CD4-positive, CD25-positive, alpha-beta regulatory T cell (primary cell): ENCODE measurements at regions not wholly inside any gene's neighbourhood (a gene's known extent, or its start where the extent isn't known, plus 50 kb on each side); places are given as distances from the start of the nearest gene placed in this dataset.

Experiments
- ATAC-seq, 2 donors: fragments of 150-1000 bp; cut with Tn5 transposase; one replicate each; pipeline ENCODE4 v1.10.0; 2021; ENCODE audit warnings: low read depth in 2 of 2, moderate number of reproducible peaks in 2 of 2, moderate library complexity in 1 of 2
- DNase-seq, 3 donors: peaks; one replicate each; pipeline versions ENCODE4 v3.0.0 to v3.0.0-alpha.2; 2012 to 2022; ENCODE audit warnings: mixed read lengths in 1 of 3
- H3K27ac ChIP-seq: one replicate; pipeline ENCODE4 v1.7.0; 2013; ENCODE audit warnings: mild to moderate bottlenecking, low read length; ENCODE audit not compliant: insufficient read depth, poor library complexity, severe bottlenecking
- H3K27me3 ChIP-seq: one replicate; pipeline ENCODE4 v1.7.0; 2013; ENCODE audit warnings: low read length; ENCODE audit not compliant: control insufficient read depth, insufficient read depth
- H3K36me3 ChIP-seq: one replicate; pipeline ENCODE4 v1.7.0; 2013; ENCODE audit warnings: mild to moderate bottlenecking, low read length, moderate library complexity; ENCODE audit not compliant: control insufficient read depth, insufficient read depth
- H3K4me1 ChIP-seq: 2 replicates; pipeline ENCODE4 v1.7.0; 2013; ENCODE audit warnings: mild to moderate bottlenecking, low read length; ENCODE audit not compliant: insufficient read depth, control insufficient read depth, poor library complexity, severe bottlenecking
- H3K4me3 ChIP-seq: one replicate; pipeline ENCODE4 v1.7.0; 2013; ENCODE audit warnings: low read depth, mild to moderate bottlenecking, low read length, moderate library complexity
- H3K9me3 ChIP-seq, 2 experiments: 1 replicate in 1 of 2; 2 replicates in 1 of 2; pipeline ENCODE4 v1.7.0; 2013; ENCODE audit warnings: low read length in 2 of 2, mild to moderate bottlenecking in 1 of 2, moderate library complexity in 1 of 2; ENCODE audit not compliant: control insufficient read depth in 2 of 2
- H3K27ac Mint-ChIP-seq, 3 donors: one replicate each; pipeline ENCODE4 v1.8.0; 2020 to 2022; ENCODE audit warnings: mild to moderate bottlenecking in 3 of 3, mixed read lengths in 3 of 3, moderate library complexity in 2 of 3
- H3K27me3 Mint-ChIP-seq: one replicate; pipeline ENCODE4 v1.8.0; 2022; ENCODE audit warnings: mild to moderate bottlenecking, mixed read lengths
- H3K36me3 Mint-ChIP-seq: one replicate; pipeline ENCODE4 v1.8.0; 2020; ENCODE audit warnings: mixed read lengths
- H3K4me1 Mint-ChIP-seq, 4 donors: one replicate each; pipeline ENCODE4 v1.8.0; 2020 to 2022; ENCODE audit warnings: mixed read lengths in 4 of 4, mild to moderate bottlenecking in 1 of 4
- H3K4me3 Mint-ChIP-seq, 4 donors: one replicate each; pipeline ENCODE4 v1.8.0; 2020 to 2022; ENCODE audit warnings: mild to moderate bottlenecking in 4 of 4, mixed read lengths in 4 of 4, moderate library complexity in 3 of 4
- H3K9me3 Mint-ChIP-seq, 7 donors: one replicate each; pipeline ENCODE4 v1.8.0; 2020 to 2022; ENCODE audit warnings: mixed read lengths in 7 of 7, mild to moderate bottlenecking in 3 of 7, moderate library complexity in 2 of 7

- no peaks in the 10 kb centered on the region for H3K27me3 Mint-ChIP-seq
Measured at GRCh38 chrX:13868591-13868990, 51.7 kb upstream of the GPM6B start.

More at GRCh38 chrX:13868591-13868990, 51.7 kb upstream of the GPM6B start:
- H3K27ac ChIP-seq = no peak overlapping the region
- Mint-ChIP-seq H3K4me3 (no peak overlapping the region), H3K4me1 (no peaks in the 10 kb centered on the region), H3K36me3 (no peaks in the 10 kb centered on the region), H3K9me3 (no peaks in the 10 kb centered on the region), H3K27ac (no peak overlapping the region)
- no peaks in the 10 kb centered on the region for H3K36me3 ChIP-seq
- H3K27me3 ChIP-seq = no peaks in the 10 kb centered on the region
- no peak overlapping the region for H3K4me3 ChIP-seq
- no peak for DNase-seq
- H3K9me3 ChIP-seq = no peaks in the 10 kb centered on the region
- no peaks in the 10 kb centered on the region for H3K4me1 ChIP-seq
- ATAC-seq = no peak
